ENCODE measurements at regions not wholly inside any gene's neighbourhood (a gene's known extent, or its start where the extent isn't known, plus 50 kb on each side); places are given as distances from the start of the nearest gene placed in this dataset.

DNA sequence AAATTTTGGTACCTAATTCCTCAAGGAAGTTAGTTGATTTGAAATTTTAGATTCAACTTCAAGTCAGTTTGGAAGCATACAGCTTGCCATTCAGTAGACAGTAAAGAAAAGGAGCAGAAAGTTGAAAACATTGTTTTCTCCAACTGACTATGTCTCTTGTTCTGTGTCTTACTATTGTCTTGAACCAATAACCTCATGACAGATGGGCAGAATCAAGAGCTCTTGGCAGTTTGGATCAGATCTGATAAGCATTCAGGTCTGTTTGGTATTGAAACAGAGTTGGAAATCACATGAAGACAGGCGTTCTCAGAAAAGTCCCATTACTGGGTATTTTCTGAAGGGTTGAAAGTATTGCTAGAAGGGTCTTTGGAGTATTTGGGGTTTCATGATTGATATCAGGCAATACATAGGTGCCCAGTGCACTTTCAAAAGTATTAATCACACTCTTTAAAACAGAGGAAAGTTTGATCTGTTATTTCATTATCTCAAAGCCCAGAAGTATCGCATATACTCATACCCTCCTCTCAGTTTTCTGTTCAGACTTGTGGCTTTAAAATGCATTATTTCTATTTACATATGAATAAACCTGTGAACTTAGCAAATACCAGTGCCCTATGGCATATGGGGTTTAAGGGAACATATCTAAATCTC is 428.4 kb upstream of the ZEB2 start:
- Histone ChIP-seq H3K27me3 (ENCODE audit: insufficient read depth, poor library complexity, severe bottlenecking) (no peaks in the 10 kb centered on the region), H3K9me3 (ENCODE audit: severe bottlenecking) (no peaks in the 10 kb centered on the region), H3K36me3 (ENCODE audit: low read depth) (no peaks in the 10 kb centered on the region), H3K4me1 (ENCODE audit: insufficient read depth, poor library complexity, severe bottlenecking) (peaks cover 20% of the 10 kb centered on the region), H3K4me3 (ENCODE audit: severe bottlenecking) (no peak overlapping the region), H3K27ac (ENCODE audit: poor library complexity, severe bottlenecking) (no peak overlapping the region)
- DNase-seq (ENCODE audit: low spot score) (no peak), ATAC-seq (ENCODE audit: low read depth) (no peak)
- TF ChIP-seq, protein P1, sequence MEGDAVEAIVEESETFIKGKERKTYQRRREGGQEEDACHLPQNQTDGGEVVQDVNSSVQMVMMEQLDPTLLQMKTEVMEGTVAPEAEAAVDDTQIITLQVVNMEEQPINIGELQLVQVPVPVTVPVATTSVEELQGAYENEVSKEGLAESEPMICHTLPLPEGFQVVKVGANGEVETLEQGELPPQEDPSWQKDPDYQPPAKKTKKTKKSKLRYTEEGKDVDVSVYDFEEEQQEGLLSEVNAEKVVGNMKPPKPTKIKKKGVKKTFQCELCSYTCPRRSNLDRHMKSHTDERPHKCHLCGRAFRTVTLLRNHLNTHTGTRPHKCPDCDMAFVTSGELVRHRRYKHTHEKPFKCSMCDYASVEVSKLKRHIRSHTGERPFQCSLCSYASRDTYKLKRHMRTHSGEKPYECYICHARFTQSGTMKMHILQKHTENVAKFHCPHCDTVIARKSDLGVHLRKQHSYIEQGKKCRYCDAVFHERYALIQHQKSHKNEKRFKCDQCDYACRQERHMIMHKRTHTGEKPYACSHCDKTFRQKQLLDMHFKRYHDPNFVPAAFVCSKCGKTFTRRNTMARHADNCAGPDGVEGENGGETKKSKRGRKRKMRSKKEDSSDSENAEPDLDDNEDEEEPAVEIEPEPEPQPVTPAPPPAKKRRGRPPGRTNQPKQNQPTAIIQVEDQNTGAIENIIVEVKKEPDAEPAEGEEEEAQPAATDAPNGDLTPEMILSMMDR (IDR thresholded peaks at IDR 0.05; ENCODE audit: poor library complexity, severe bottlenecking): no peak

DNA sequence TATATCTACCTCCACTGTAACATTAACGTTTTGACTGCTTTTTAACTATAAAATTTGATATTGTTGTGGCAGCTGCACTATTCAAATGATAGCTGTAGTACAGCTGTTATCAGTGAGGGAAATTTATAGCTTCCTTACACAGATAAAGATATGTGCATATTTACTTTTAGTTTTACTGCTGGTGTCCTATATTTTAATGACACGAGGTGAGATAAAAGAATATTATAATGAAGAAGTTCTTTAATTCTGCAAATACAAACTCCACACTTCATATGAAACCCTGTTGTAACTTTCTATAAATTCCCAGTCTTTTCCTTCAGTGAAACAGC is 427.8 kb upstream of the ZEB2 start:
- H3K9me3 ChIP-seq (ENCODE audit: severe bottlenecking): no peaks in the 10 kb centered on the region
- no peak for DNase-seq (ENCODE audit: low spot score)
- no peak overlapping the region for H3K27ac ChIP-seq (ENCODE audit: poor library complexity, severe bottlenecking)

DNA sequence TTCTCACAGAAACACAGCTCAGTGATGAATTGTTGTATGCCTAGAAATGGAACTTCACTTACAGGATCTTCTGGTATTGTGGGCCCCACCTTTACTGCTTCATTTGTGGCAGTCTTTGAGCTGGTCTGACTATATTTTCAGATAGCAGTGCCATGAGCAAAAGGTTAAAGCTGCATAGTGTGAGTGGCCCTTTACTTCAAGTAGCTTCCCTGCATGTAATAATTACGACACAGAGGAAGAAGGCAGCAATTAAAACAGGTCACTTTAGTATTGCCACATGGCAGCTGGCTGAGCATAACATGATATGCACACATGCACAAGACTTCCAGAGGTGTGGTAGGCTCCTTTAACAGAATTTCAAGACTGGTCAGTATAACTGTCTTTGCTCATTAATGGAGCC is 426.3 kb upstream of the ZEB2 start:
- H3K36me3 ChIP-seq (ENCODE audit: low read depth): no peaks in the 10 kb centered on the region

More for the DNA sequence above, 427.8 kb upstream of the ZEB2 start:
- Histone ChIP-seq H3K4me3 (ENCODE audit: severe bottlenecking) (no peak overlapping the region), H3K4me1 (ENCODE audit: insufficient read depth, poor library complexity, severe bottlenecking) (peaks cover 27% of the 10 kb centered on the region), H3K27me3 (ENCODE audit: insufficient read depth, poor library complexity, severe bottlenecking) (no peaks in the 10 kb centered on the region), H3K36me3 (ENCODE audit: low read depth) (no peaks in the 10 kb centered on the region)
- no peak for ATAC-seq (ENCODE audit: low read depth)
- TF ChIP-seq, protein P1 (IDR thresholded peaks at IDR 0.05; ENCODE audit: poor library complexity, severe bottlenecking): no peak

DNA sequence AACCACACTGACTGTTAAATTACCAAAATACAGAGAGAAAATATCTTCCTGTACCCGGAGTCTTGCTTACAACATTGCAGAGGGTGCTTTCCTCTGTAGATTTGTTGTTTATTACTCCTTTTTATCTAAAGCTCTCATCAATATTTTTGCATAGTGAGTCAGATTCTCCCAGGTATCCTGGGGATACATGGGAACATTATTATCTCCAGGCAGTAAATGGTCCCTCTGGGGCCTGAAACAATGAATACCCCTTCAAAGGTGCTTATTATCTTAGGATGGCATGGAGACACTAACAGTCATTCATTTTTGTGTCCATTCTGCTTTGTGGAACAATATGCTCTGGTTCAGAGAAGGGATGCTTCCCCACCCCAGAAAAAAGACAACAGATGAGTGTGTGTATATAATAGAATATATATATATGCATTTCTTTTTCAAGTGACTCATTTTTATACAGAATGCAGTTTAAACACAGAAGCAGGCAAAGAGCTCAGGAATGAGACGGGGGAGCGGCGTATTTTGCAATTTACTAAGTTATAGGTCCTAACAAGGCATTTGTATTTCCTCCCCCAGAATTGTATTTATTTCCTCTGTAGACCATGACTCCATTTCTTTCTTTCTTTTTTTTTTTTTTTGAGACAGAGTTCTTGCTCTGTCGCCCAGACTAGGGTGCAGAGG is 424.8 kb upstream of the ZEB2 start:
- ATAC-seq (ENCODE audit: low read depth) (0 out of 3 replicates have a peak, but pooled peaks have one; percentile 18), DNase-seq (ENCODE audit: low spot score) (no peak)
- TF ChIP-seq, protein P1 (IDR thresholded peaks at IDR 0.05; ENCODE audit: poor library complexity, severe bottlenecking): no peak
- no peak overlapping the region for H3K4me3 ChIP-seq (ENCODE audit: severe bottlenecking)
- no peaks in the 10 kb centered on the region for H3K36me3 ChIP-seq (ENCODE audit: low read depth)
- peak overlapping the region; percentile 82 for H3K27ac ChIP-seq (ENCODE audit: poor library complexity, severe bottlenecking)
- no peaks in the 10 kb centered on the region for H3K27me3 ChIP-seq (ENCODE audit: insufficient read depth, poor library complexity, severe bottlenecking)
- H3K9me3 ChIP-seq (ENCODE audit: severe bottlenecking): no peaks in the 10 kb centered on the region
- peaks cover 28% of the 10 kb centered on the region for H3K4me1 ChIP-seq (ENCODE audit: insufficient read depth, poor library complexity, severe bottlenecking)

More for the DNA sequence above, 426.3 kb upstream of the ZEB2 start:
- DNase-seq (ENCODE audit: low spot score) (no peak), ATAC-seq (ENCODE audit: low read depth) (no peak)
- no peaks in the 10 kb centered on the region for H3K27me3 ChIP-seq (ENCODE audit: insufficient read depth, poor library complexity, severe bottlenecking)
- no peak overlapping the region for H3K27ac ChIP-seq (ENCODE audit: poor library complexity, severe bottlenecking)
- peaks cover 32% of the 10 kb centered on the region for H3K4me1 ChIP-seq (ENCODE audit: insufficient read depth, poor library complexity, severe bottlenecking)
- no peak overlapping the region for H3K4me3 ChIP-seq (ENCODE audit: severe bottlenecking)
- TF ChIP-seq, protein P1 (IDR thresholded peaks at IDR 0.05; ENCODE audit: poor library complexity, severe bottlenecking): no peak
- no peaks in the 10 kb centered on the region for H3K9me3 ChIP-seq (ENCODE audit: severe bottlenecking)

DNA sequence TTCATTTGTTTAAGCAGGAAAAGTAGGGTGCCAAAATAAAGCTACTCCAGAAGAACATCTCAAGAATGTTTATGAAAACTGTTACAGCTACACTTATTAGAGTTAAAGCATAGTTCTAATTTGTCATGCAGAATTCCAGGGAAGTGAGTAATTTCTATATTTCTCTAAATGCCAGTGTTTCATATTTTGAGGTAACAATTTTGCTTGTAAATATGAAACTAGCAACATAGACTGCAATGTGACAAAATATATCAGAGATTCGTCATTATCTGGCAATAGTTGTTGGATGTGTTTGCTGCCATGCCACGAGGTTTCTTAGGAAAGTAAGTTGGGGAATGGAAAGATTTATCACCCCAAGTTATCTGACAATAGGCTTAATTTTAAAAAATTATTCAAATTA is 424.1 kb upstream of the ZEB2 start:
- TF ChIP-seq, protein P1 (IDR thresholded peaks at IDR 0.05; ENCODE audit: poor library complexity, severe bottlenecking): no peak
- DNase-seq (ENCODE audit: low spot score): no peak

More for the DNA sequence above, 424.1 kb upstream of the ZEB2 start:
- H3K36me3 ChIP-seq (ENCODE audit: low read depth): no peaks in the 10 kb centered on the region
- peak; percentile 65 for ATAC-seq (ENCODE audit: low read depth)
- H3K9me3 ChIP-seq (ENCODE audit: severe bottlenecking): no peaks in the 10 kb centered on the region
- peaks cover 34% of the 10 kb centered on the region for H3K4me1 ChIP-seq (ENCODE audit: insufficient read depth, poor library complexity, severe bottlenecking)
- no peaks in the 10 kb centered on the region for H3K27me3 ChIP-seq (ENCODE audit: insufficient read depth, poor library complexity, severe bottlenecking)
- peak overlapping the region; percentile 82 for H3K27ac ChIP-seq (ENCODE audit: poor library complexity, severe bottlenecking)
- no peak overlapping the region for H3K4me3 ChIP-seq (ENCODE audit: severe bottlenecking)

Data from RWPE2 (cell line).